Type B pancreatic cell (in vitro differentiated cells): ENCODE measurements at regions not wholly inside any gene's neighbourhood (a gene's known extent, or its start where the extent isn't known, plus 50 kb on each side); places are given as distances from the start of the nearest gene placed in this dataset.

Experiments used
- DNase-seq: peaks from one replicate; pipeline ENCODE4 v3.0.0; 2021; ENCODE audit warnings: mixed read lengths; ENCODE audit not compliant: unreplicated experiment; ENCODE audit errors: extremely low spot score
- H3K27ac Mint-ChIP-seq: 2 replicates; pipeline ENCODE4 v1.8.0; 2021; ENCODE audit warnings: mild to moderate bottlenecking, mixed read lengths
- H3K27me3 Mint-ChIP-seq: 2 replicates; pipeline ENCODE4 v1.8.0; 2021; ENCODE audit warnings: mixed read lengths
- H3K36me3 Mint-ChIP-seq: 2 replicates; pipeline ENCODE4 v1.8.0; 2021; ENCODE audit warnings: mixed read lengths
- H3K4me1 Mint-ChIP-seq: one replicate; pipeline ENCODE4 v1.8.0; 2021; ENCODE audit warnings: mixed read lengths; ENCODE audit not compliant: unreplicated experiment
- H3K4me3 Mint-ChIP-seq: 2 replicates; pipeline ENCODE4 v1.8.0; 2021; ENCODE audit warnings: mild to moderate bottlenecking, mixed read lengths
- H3K9me3 Mint-ChIP-seq: 2 replicates; pipeline ENCODE4 v1.8.0; 2021; ENCODE audit warnings: mixed read lengths
- CTCF ChIP-seq: fragments of 200-600 bp; sonication (generic); conservative IDR thresholded peaks from 2 replicates; pipeline ENCODE4 v1.5.0; 2021; ENCODE audit warnings: antibody characterized with exemption, mild to moderate bottlenecking

- peaks cover 5% of the 10 kb centered on the region for H3K9me3 Mint-ChIP-seq
- H3K27me3 Mint-ChIP-seq = no peaks in the 10 kb centered on the region
- no peak overlapping the region for H3K27ac Mint-ChIP-seq
Observed at GRCh38 chr21:26784974-26785373, 60.2 kb downstream of the ADAMTS1 start.

GRCh38 chr21:26783466-26784195, 61.6 kb downstream of the ADAMTS1 start:
- no peak for TF ChIP-seq CTCF
- peaks cover 3% of the 10 kb centered on the region for H3K4me1 Mint-ChIP-seq
- H3K4me3 Mint-ChIP-seq = no peak overlapping the region
- H3K36me3 Mint-ChIP-seq = no peaks in the 10 kb centered on the region
- no peak overlapping the region for H3K27ac Mint-ChIP-seq
- peaks cover 5% of the 10 kb centered on the region for H3K9me3 Mint-ChIP-seq
- H3K27me3 Mint-ChIP-seq = no peaks in the 10 kb centered on the region
- DNase-seq = no peak

More at GRCh38 chr21:26784974-26785373, 60.2 kb downstream of the ADAMTS1 start:
- Mint-ChIP-seq H3K36me3 (no peaks in the 10 kb centered on the region), H3K4me1 (peaks cover 5% of the 10 kb centered on the region), H3K4me3 (no peak overlapping the region)
- no peak for DNase-seq
- TF ChIP-seq CTCF = no peak

- no peaks in the 10 kb centered on the region for H3K27me3 Mint-ChIP-seq
- no peaks in the 10 kb centered on the region for H3K36me3 Mint-ChIP-seq
- H3K27ac Mint-ChIP-seq = no peak overlapping the region
- DNase-seq = no peak
- no peak overlapping the region for H3K4me3 Mint-ChIP-seq
- H3K4me1 Mint-ChIP-seq = peaks cover 3% of the 10 kb centered on the region
- H3K9me3 Mint-ChIP-seq = peaks cover 5% of the 10 kb centered on the region
- TF ChIP-seq CTCF = no peak
Observed at GRCh38 chr21:26782747-26783146, 62.5 kb downstream of the ADAMTS1 start.

- TF ChIP-seq CTCF = no peak
- Mint-ChIP-seq H3K27me3 (no peaks in the 10 kb centered on the region), H3K4me3 (no peak overlapping the region), H3K27ac (no peak overlapping the region), H3K9me3 (peaks cover 5% of the 10 kb centered on the region), H3K36me3 (no peaks in the 10 kb centered on the region), H3K4me1 (peaks cover 3% of the 10 kb centered on the region)
- DNase-seq = no peak
Observed at GRCh38 chr21:26782331-26782730, 62.9 kb downstream of the ADAMTS1 start.

GRCh38 chr21:26781331-26781730, 63.9 kb downstream of the ADAMTS1 start:
- H3K4me3 Mint-ChIP-seq = no peak overlapping the region
- peaks cover 5% of the 10 kb centered on the region for H3K9me3 Mint-ChIP-seq
- DNase-seq = no peak
- no peaks in the 10 kb centered on the region for H3K27me3 Mint-ChIP-seq
- H3K27ac Mint-ChIP-seq = no peak overlapping the region
- no peaks in the 10 kb centered on the region for H3K36me3 Mint-ChIP-seq
- TF ChIP-seq CTCF = no peak
- H3K4me1 Mint-ChIP-seq = peaks cover 3% of the 10 kb centered on the region
